ENCODE measurements at regions not wholly inside any gene's neighbourhood (a gene's known extent, or its start where the extent isn't known, plus 50 kb on each side); places are given as distances from the start of the nearest gene placed in this dataset.

DNA sequence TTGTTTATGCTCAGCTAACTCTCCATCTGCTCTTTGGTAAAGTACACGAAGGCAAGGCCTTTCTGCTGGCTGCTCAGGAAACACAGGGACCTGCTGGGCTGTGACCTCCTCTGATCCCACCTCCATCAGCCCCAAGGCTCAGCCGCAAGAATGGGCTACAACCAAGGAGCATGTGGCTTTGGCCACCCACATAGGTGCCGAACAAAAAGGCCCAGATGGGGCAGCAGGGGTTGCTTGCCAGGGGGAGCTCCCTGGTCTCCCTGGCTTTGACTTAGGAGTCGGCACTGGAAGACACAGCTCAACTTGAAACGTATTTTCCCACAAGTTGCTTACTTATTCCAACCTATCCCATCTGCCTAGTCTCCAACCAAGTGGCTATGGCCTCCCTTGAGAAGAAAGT, 461.1 kb downstream of the ICE1 start:
- Histone ChIP-seq H3K23ac (ENCODE audit: insufficient read length) (no peak overlapping the region), H3K14ac (ENCODE audit: insufficient read length) (no peak overlapping the region), H3K9ac (replicated peaks in 1 of 4; ENCODE audit: extremely low read depth in 1 of 4, low read depth in 3 of 4, low read length in 3 of 4) (no peak overlapping the region), H2AK5ac (ENCODE audit: low read depth, low read length) (no peak overlapping the region), H2BK5ac (ENCODE audit: low read depth, low read length) (no peak overlapping the region), H3K56ac (replicated peaks; ENCODE audit: insufficient read length, low read depth, low read length) (no peak overlapping the region), H3K4me1 (replicated peaks in 1 of 4; ENCODE audit: control insufficient read depth in 3 of 4, insufficient read depth in 4 of 4, low read length in 3 of 4) (peaks cover 0 to 3% (median 0%) of the 10 kb centered on the region in 4 experiments; a peak in 1 of 7 replicates), H4K5ac (ENCODE audit: insufficient read length, low read depth, low read length) (no peak overlapping the region), H4K20me1 (replicated peaks in 1 of 2; ENCODE audit: control insufficient read depth in 1 of 2, insufficient read depth in 2 of 2, low read length in 2 of 2) (no peaks in the 10 kb centered on the region), H2AFZ (ENCODE audit: low read length) (no peak overlapping the region), H2BK12ac (ENCODE audit: low read depth, low read length) (no peak overlapping the region), H2BK120ac (replicated peaks; ENCODE audit: low read depth, low read length) (no peak overlapping the region), H3K36me3 (ENCODE audit: control insufficient read depth in 2 of 4, insufficient read depth in 4 of 4, low read length in 3 of 4) (no peaks in the 10 kb centered on the region), H3K79me2 (ENCODE audit: control insufficient read depth in 1 of 2, insufficient read depth in 2 of 2, low read length in 2 of 2) (no peaks in the 10 kb centered on the region), H2BK15ac (ENCODE audit: low read length) (no peak overlapping the region), H3K9me3 (ENCODE audit: insufficient read depth in 2 of 2, low read depth in 1 of 2, low read length in 1 of 2) (no peaks in the 10 kb centered on the region), H3K79me1 (ENCODE audit: low read depth, low read length) (no peaks in the 10 kb centered on the region), H4K8ac (ENCODE audit: extremely low read depth, insufficient read depth, low read length) (no peak overlapping the region), H3K4me3 (ENCODE audit: extremely low read depth in 1 of 4, insufficient read depth in 2 of 4, low read depth in 3 of 4, low read length in 4 of 4) (no peak overlapping the region), H3K27me3 (replicated peaks in 1 of 4; ENCODE audit: control insufficient read depth in 3 of 4, extremely low read depth in 1 of 4, insufficient read depth in 3 of 4, low read length in 3 of 4) (peaks cover 0 to 5% (median 0%) of the 10 kb centered on the region in 4 experiments; a peak in 1 of 7 replicates), H2BK20ac (ENCODE audit: low read length) (no peak overlapping the region), H3K23me2 (ENCODE audit: low read depth, low read length) (no peaks in the 10 kb centered on the region), H4K91ac (replicated peaks; ENCODE audit: insufficient read length, low read length) (no peak overlapping the region), H3K27ac (ENCODE audit: low read depth, low read length) (no peak overlapping the region), H3K18ac (ENCODE audit: extremely low read depth, low read length) (no peak overlapping the region), H3K4me2 (ENCODE audit: insufficient read depth in 1 of 2, low read depth in 2 of 2, low read length in 2 of 2) (no peak overlapping the region), H3K4ac (replicated peaks; ENCODE audit: insufficient read length, low read depth, low read length) (no peak overlapping the region)
- TF ChIP-seq SUZ12 (IDR thresholded peaks at IDR 0.05; ENCODE audit: low read length): no peak
- no peak for TF ChIP-seq ZNF274 (IDR thresholded peaks at IDR 0.05; ENCODE audit: borderline replicate concordance, extremely low read depth, low read length)
- no peak for TF ChIP-seq SIRT6 (IDR thresholded peaks at IDR 0.05; ENCODE audit: low read length)
- TF ChIP-seq YY1 (IDR thresholded peaks at IDR 0.05; ENCODE audit: low read depth, low read length): no peak
- TF ChIP-seq BCL11A (IDR thresholded peaks at IDR 0.05; ENCODE audit: low read depth in 2 of 2, low read length in 2 of 2): no peak
- no peak for TF ChIP-seq CTBP2 (IDR thresholded peaks at IDR 0.05; ENCODE audit: borderline replicate concordance, insufficient read depth, insufficient read length, low read length)
- no peak for TF ChIP-seq SIN3A (conservative IDR thresholded peaks at IDR 0.05 in 1 of 2, IDR thresholded peaks at IDR 0.05 in 1 of 2; ENCODE audit: low read depth in 1 of 2, low read length in 2 of 2)
- no peak for TF ChIP-seq TAF1 (IDR thresholded peaks at IDR 0.05; ENCODE audit: low read depth, low read length)
- TF ChIP-seq JUN (IDR thresholded peaks at IDR 0.05; ENCODE audit: low read depth, low read length): no peak
- no peak for TF ChIP-seq CREB1 (IDR thresholded peaks at IDR 0.05)
- ChIA-PET POLR2A (ENCODE audit: partially characterized antibody) (no interaction called here), CTCF (ENCODE audit: partially characterized antibody) (interaction anchor here (0.9 to 6.3 kb wide), 5 partner anchors 155 to 551 kb away, joined by 3 to 42 read pairs (median 7); no protein-coding TSS in a partner anchor)
- FAIRE-seq (no peak), DNase-seq (ENCODE audit: low read depth in 1 of 2, low spot score in 2 of 2) (no peak)
- WGBS, 2 experiments (ENCODE audit: extremely low coverage in 1 of 2, insufficient coverage in 1 of 2, insufficient read length in 1 of 2, insufficient replicate concordance in 2 of 2, low coverage in 1 of 2, low lambda C conversion rate in 2 of 2, missing lambda C conversion rate in 1 of 2): 97% methylated on average over 5 of the region's 5 CpGs; no CpG with 5 or more reads in 1 of the 2 experiments

All from H1 (cell line).